Esophagus (tissue), 2 donors: ENCODE measurements at regions not wholly inside any gene's neighbourhood (a gene's known extent, or its start where the extent isn't known, plus 50 kb on each side); places are given as distances from the start of the nearest gene placed in this dataset.

Experiments used
- H3K27ac ChIP-seq, 2 donors: one replicate each; pipeline ENCODE4 v1.5.1; 2013; ENCODE audit warnings: low read depth in 2 of 2, mild to moderate bottlenecking in 2 of 2, inconsistent platforms in 1 of 2, low read length in 1 of 2, moderate library complexity in 1 of 2
- H3K27me3 ChIP-seq, 2 donors: one replicate each; pipeline ENCODE4 v1.6.1; 2013; ENCODE audit warnings: low read length in 2 of 2, control low read depth in 1 of 2, mild to moderate bottlenecking in 1 of 2; ENCODE audit not compliant: insufficient read depth in 2 of 2, control insufficient read depth in 1 of 2
- H3K36me3 ChIP-seq, 2 donors: one replicate each; pipeline ENCODE4 v1.6.1; 2013; ENCODE audit warnings: low read length in 1 of 2; ENCODE audit not compliant: control insufficient read depth in 2 of 2, insufficient read depth in 2 of 2
- H3K4me1 ChIP-seq, 2 donors: one replicate each; pipeline ENCODE4 v1.6.1; 2013; ENCODE audit warnings: low read length in 1 of 2; ENCODE audit not compliant: control insufficient read depth in 2 of 2, insufficient read depth in 2 of 2
- H3K4me3 ChIP-seq, 2 donors: one replicate each; pipeline ENCODE4 v1.5.1; 2013; ENCODE audit warnings: low read length in 2 of 2, mild to moderate bottlenecking in 2 of 2, low read depth in 1 of 2, moderate library complexity in 1 of 2
- H3K9me3 ChIP-seq, 2 donors: one replicate each; pipeline ENCODE4 v1.6.1; 2013; ENCODE audit warnings: mild to moderate bottlenecking in 2 of 2, low read depth in 1 of 2, low read length in 1 of 2, moderate library complexity in 1 of 2; ENCODE audit not compliant: control insufficient read depth in 2 of 2, insufficient read depth in 1 of 2
- WGBS, 2 donors: extraction: QIAGEN DNeasy Blood & Tissue Kit; methylation state at CpG; one replicate each; pipeline ENCODE4 v1.1.7; 2013; 5-methylcytosine and 5-hydroxymethylcytosine counted together
- donor health status: healthy with polysubstance abuse.
- donor health status: Bipolar disorder and iron deficiency.

DNA sequence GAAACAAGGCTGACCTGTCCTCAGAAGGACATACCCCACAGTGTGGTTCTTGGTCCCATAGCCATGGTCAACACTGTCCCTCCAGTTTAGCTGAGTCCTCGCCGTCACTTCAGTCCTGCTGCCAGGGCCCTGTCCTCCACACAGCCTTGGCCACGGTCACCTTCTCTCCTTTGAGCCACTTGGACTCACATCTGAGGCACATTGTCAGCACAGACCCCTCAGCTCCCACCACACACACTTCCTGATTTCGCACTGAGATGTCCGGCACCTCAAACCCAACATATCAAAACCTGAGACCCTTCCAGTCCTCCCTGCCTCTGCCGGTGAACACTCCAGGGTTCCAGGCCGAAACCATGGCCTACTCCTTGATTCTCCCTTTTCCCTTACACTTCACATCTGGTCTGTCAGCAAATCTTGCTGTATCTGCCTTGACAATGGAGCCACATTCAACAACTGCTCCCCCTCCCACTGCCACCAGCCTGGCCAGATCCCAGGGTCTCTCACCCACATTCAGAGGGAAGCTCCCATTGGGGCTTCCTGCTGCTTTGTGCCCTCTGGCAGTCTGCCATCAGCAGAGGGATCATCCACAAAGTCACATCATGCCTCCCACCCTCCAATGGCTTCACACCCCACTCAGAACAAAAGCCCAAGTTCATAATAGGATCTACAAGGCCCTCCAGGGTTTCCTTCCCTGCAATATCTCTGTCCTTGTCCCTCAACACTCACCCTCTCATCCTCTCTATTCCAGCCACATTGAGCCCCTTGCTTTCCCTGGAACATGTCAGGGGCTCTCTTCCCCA lies 219.6 kb upstream of the SHH start:
- Histone ChIP-seq H3K36me3 (no peaks in the 10 kb centered on the region), H3K9me3 (no peaks in the 10 kb centered on the region)
- 87 to 92% methylated on average over 7 of the region's 7 CpGs for WGBS, 2 donors

GRCh38 chr7:156029460-156030007 lies 217.3 kb upstream of the SHH start:
- WGBS, 2 donors = 82% methylated on average over 12 of the region's 12 CpGs
- H3K36me3 ChIP-seq = no peaks in the 10 kb centered on the region
- H3K27me3 ChIP-seq = no peaks in the 10 kb centered on the region
- no peaks in the 10 kb centered on the region for H3K9me3 ChIP-seq
- H3K27ac ChIP-seq = no peak overlapping the region
- no peaks in the 10 kb centered on the region for H3K4me1 ChIP-seq
- H3K4me3 ChIP-seq = no peak overlapping the region

More for the DNA sequence above, 219.6 kb upstream of the SHH start:
- H3K4me3 ChIP-seq = no peak overlapping the region
- H3K27me3 ChIP-seq = no peaks in the 10 kb centered on the region
- H3K27ac ChIP-seq = no peak overlapping the region
- H3K4me1 ChIP-seq = no peaks in the 10 kb centered on the region

DNA sequence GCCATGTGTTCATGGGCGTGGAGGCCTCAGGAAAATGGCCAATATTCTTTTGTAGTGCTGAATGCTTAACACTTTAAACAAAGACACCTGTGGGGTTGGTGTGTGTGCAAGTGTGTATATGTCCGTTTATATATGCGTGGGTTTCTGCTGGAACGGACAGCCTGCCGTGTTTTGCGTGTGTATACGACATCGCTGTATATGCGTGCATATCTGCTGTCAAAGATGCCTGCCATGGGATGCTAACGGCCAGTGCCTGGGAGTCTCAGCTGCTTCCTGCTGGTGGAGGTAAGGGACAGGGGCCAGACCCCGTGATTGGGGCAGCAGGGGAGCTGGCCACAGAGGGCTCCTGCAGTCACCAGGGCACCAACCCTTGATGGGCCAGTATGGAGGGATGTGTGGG lies 216.3 kb upstream of the SHH start:
- no peaks in the 10 kb centered on the region for H3K9me3 ChIP-seq
- WGBS, 2 donors = 72 to 78% methylated on average over 11 of the region's 11 CpGs
- H3K27me3 ChIP-seq = no peaks in the 10 kb centered on the region
- H3K4me3 ChIP-seq = no peak overlapping the region
- H3K27ac ChIP-seq = no peak overlapping the region
- no peaks in the 10 kb centered on the region for H3K4me1 ChIP-seq
- H3K36me3 ChIP-seq = no peaks in the 10 kb centered on the region

GRCh38 chr7:156027821-156028220 lies 215.6 kb upstream of the SHH start:
- no peaks in the 10 kb centered on the region for H3K9me3 ChIP-seq
- H3K36me3 ChIP-seq = no peaks in the 10 kb centered on the region
- no peak overlapping the region for H3K27ac ChIP-seq
- 78 to 82% methylated on average over 6 of the region's 6 CpGs for WGBS, 2 donors
- H3K4me1 ChIP-seq = no peaks in the 10 kb centered on the region
- H3K4me3 ChIP-seq = no peak overlapping the region
- no peaks in the 10 kb centered on the region for H3K27me3 ChIP-seq

- Histone ChIP-seq H3K36me3 (no peaks in the 10 kb centered on the region), H3K27ac (no peak overlapping the region), H3K4me3 (no peak overlapping the region), H3K27me3 (no peaks in the 10 kb centered on the region), H3K9me3 (no peaks in the 10 kb centered on the region), H3K4me1 (no peaks in the 10 kb centered on the region)
- WGBS, 2 donors = 80 to 81% methylated on average over 12 of the region's 12 CpGs
These were observed 214.3 kb upstream of the SHH start for GRCh38 chr7:156026603-156027002.

DNA sequence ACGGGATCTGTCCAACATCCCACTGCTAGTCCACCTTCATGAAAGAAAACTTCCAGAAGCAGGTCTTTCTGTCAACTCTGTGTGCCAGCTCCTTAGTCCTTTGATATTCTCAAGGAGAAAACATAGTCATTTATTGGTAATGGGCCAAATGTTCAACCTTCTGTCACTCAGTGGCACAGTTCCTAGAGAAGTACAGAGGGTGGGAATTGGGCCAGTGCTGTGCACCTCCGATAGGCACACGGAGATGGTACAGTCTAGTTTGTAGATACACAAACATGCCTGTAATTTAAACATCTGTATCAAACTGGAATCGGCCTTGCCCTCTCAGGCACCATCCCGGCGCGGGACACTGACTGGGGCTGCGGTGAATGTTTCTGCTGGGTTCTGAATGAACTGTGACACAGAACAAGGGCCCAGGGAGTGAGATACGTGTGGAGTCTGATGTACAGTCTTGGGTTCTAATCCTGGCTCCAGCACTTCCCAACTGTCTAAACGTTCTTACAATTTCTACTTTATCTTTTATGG lies 213.9 kb upstream of the SHH start:
- Histone ChIP-seq H3K9me3 (no peaks in the 10 kb centered on the region), H3K27me3 (no peaks in the 10 kb centered on the region), H3K27ac (no peak overlapping the region), H3K4me3 (no peak overlapping the region), H3K4me1 (no peaks in the 10 kb centered on the region), H3K36me3 (no peaks in the 10 kb centered on the region)
- WGBS, 2 donors = 82 to 89% methylated on average over 10 of the region's 10 CpGs

DNA sequence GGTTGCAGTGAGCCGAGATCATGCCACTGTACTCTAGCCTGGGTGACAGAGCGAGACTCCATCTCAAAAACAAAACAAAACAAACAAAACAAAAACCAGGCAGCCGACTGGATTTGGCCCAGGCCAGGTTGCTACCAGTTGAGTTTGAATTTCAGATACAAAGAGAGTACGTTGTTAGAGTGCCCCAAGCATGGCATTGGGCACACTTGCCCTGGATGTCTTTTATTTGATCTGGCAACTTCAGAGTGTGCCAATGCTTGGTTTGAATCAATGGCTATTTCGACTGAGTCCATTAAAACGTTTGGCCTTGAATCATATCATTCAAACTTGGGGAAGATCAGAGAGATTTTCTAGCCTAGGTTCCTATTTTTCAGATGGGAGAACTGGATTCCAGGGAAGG lies 213.4 kb upstream of the SHH start:
- Histone ChIP-seq H3K36me3 (no peaks in the 10 kb centered on the region), H3K9me3 (no peaks in the 10 kb centered on the region), H3K4me3 (no peak overlapping the region), H3K4me1 (no peaks in the 10 kb centered on the region), H3K27ac (no peak overlapping the region), H3K27me3 (no peaks in the 10 kb centered on the region)
- whole genome bisulfite sequencing, 2 donors = 76% methylated on average over 6 of the region's 6 CpGs

DNA sequence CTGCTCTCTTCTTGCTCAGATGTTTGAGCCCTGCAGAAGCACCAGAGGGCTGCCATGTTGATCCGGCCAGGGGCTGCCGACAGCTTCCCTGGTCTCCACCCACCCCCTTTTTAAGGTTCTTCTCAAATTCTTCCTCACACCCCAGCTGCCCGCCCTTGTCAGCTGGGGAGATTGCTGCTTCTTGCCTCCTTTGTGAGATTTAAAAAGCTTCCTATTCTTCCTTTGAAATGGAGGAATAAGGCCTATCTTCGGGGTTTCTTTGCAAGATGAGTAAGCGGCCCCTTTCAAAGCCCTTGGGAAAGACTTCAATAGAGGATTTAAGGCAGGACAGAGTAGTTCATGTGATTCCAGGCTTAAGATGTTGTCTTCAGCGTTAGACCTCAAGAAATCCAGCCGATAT lies 211.9 kb upstream of the SHH start:
- H3K4me3 ChIP-seq = no peak overlapping the region
- H3K27ac ChIP-seq = no peak overlapping the region
- no peaks in the 10 kb centered on the region for H3K4me1 ChIP-seq
- H3K9me3 ChIP-seq = peaks cover 0 to 2% of the 10 kb centered on the region in 2 donors
- 85 to 87% methylated on average over 7 of the region's 7 CpGs for WGBS, 2 donors
- H3K36me3 ChIP-seq = no peaks in the 10 kb centered on the region
- no peaks in the 10 kb centered on the region for H3K27me3 ChIP-seq

- Histone ChIP-seq H3K27ac (no peak overlapping the region), H3K9me3 (peaks cover 0 to 2% of the 10 kb centered on the region in 2 donors), H3K4me3 (no peak overlapping the region), H3K27me3 (no peaks in the 10 kb centered on the region), H3K4me1 (no peaks in the 10 kb centered on the region), H3K36me3 (no peaks in the 10 kb centered on the region)
- 86 to 88% methylated on average over 26 of the region's 26 CpGs for WGBS, 2 donors
These were observed 210.5 kb upstream of the SHH start for GRCh38 chr7:156022483-156023459.
